ENCODE measurements at regions not wholly inside any gene's neighbourhood (a gene's known extent, or its start where the extent isn't known, plus 50 kb on each side); places are given as distances from the start of the nearest gene placed in this dataset.

- ChIA-PET CTCF (ENCODE audit: low intra/inter-chr PET ratio) (no interaction called here), POLR2A (no interaction called here)
- Histone ChIP-seq H3K79me2 (ENCODE audit: control insufficient read depth, insufficient read depth, low read length) (no peaks in the 10 kb centered on the region), H4K20me1 (replicated peaks; ENCODE audit: control insufficient read depth, insufficient read depth, low read length) (no peaks in the 10 kb centered on the region), H2AFZ (ENCODE audit: low read depth, low read length) (no peak overlapping the region), H3K9ac (ENCODE audit: insufficient read depth in 1 of 2, low read depth in 2 of 2, low read length in 2 of 2) (no peak overlapping the region), H3K4me2 (ENCODE audit: insufficient read depth, low read length) (no peak overlapping the region), H3K9me1 (ENCODE audit: control insufficient read depth, insufficient read depth, low read length) (no peaks in the 10 kb centered on the region), H3K27ac (ENCODE audit: extremely low read depth, low read depth, low read length) (no peak overlapping the region), H3K4me1 (replicated peaks in 1 of 2; ENCODE audit: control insufficient read depth in 2 of 2, insufficient read depth in 2 of 2, low read length in 2 of 2) (no peaks in the 10 kb centered on the region), H3K4me3 (no peak overlapping the region), H3K27me3 (ENCODE audit: control insufficient read depth in 2 of 2, insufficient read depth in 2 of 2, low read length in 2 of 2) (no peaks in the 10 kb centered on the region), H3K36me3 (ENCODE audit: control insufficient read depth, insufficient read depth, low read length) (no peaks in the 10 kb centered on the region), H3K9me3 (replicated peaks; ENCODE audit: control insufficient read depth, insufficient read depth, low read depth, low read length) (no peaks in the 10 kb centered on the region)
- DNase-seq (ENCODE audit: extremely low read depth in 1 of 4, low spot score in 3 of 4) (no peak), ATAC-seq (no peak), FAIRE-seq (no peak)
- no TSS peak for BruUV-seq (replicated peaks)
- no peak for TF ChIP-seq ZNF324 (CRISPR knock-in tag; IDR thresholded peaks at IDR 0.05)
- intact Hi-C loops (cut with micrococcal nuclease) (no loop called here), in situ Hi-C loops (cut with MboI) (no loop called here)
- 0% methylated on average over 4 of the region's 4 CpGs for WGBS (ENCODE audit: insufficient coverage, low coverage, missing lambda C conversion rate)
These were observed 465.0 kb downstream of the AGTPBP1 start for GRCh38 chr9:85276741-85277140.

- WGBS (ENCODE audit: insufficient coverage, low coverage, missing lambda C conversion rate): 0% methylated on average over 7 of the region's 7 CpGs
- in situ Hi-C loops (cut with MboI): no loop called here
These were observed 471.9 kb downstream of the AGTPBP1 start for GRCh38 chr9:85269811-85270210.

More at GRCh38 chr9:85269811-85270210, 471.9 kb downstream of the AGTPBP1 start:
- no peak for FAIRE-seq
- TF ChIP-seq ASH1L (IDR thresholded peaks at IDR 0.05; ENCODE audit: borderline replicate concordance, low read depth, partially characterized antibody) (no peak), U2AF1 (optimal IDR thresholded peaks at IDR 0.05; ENCODE audit: low read depth, low read length) (no peak), CLOCK (CRISPR knock-in tag; IDR thresholded peaks at IDR 0.05; ENCODE audit: borderline replicate concordance) (no peak), SMARCA5 (IDR thresholded peaks at IDR 0.05) (no peak)
- Histone ChIP-seq H3K4me1 (replicated peaks in 1 of 2; ENCODE audit: control insufficient read depth in 2 of 2, insufficient read depth in 2 of 2, low read length in 2 of 2) (no peaks in the 10 kb centered on the region), H3K27me3 (ENCODE audit: control insufficient read depth in 2 of 2, insufficient read depth in 2 of 2, low read length in 2 of 2) (no peaks in the 10 kb centered on the region), H4K20me1 (replicated peaks; ENCODE audit: control insufficient read depth, insufficient read depth, low read length) (no peaks in the 10 kb centered on the region), H3K9me3 (replicated peaks; ENCODE audit: control insufficient read depth, insufficient read depth, low read depth, low read length) (no peaks in the 10 kb centered on the region), H3K9ac (ENCODE audit: insufficient read depth in 1 of 2, low read depth in 2 of 2, low read length in 2 of 2) (no peak overlapping the region), H3K4me3 (no peak overlapping the region), H2AFZ (ENCODE audit: low read depth, low read length) (no peak overlapping the region), H3K79me2 (ENCODE audit: control insufficient read depth, insufficient read depth, low read length) (no peaks in the 10 kb centered on the region), H3K9me1 (ENCODE audit: control insufficient read depth, insufficient read depth, low read length) (no peaks in the 10 kb centered on the region), H3K36me3 (ENCODE audit: control insufficient read depth, insufficient read depth, low read length) (no peaks in the 10 kb centered on the region), H3K27ac (ENCODE audit: extremely low read depth, low read depth, low read length) (no peak overlapping the region), H3K4me2 (ENCODE audit: insufficient read depth, low read length) (no peak overlapping the region)
- POLR2A ChIA-PET: no interaction called here
- ATAC-seq: no peak
- intact Hi-C loops (cut with micrococcal nuclease): no loop called here
- no TSS peak for BruUV-seq (replicated peaks)
- DNase-seq (ENCODE audit: extremely low read depth in 1 of 4, low spot score in 3 of 4): no peak
- CTCF ChIA-PET (ENCODE audit: low intra/inter-chr PET ratio): no interaction called here
